K562 (cell line): ENCODE measurements at regions not wholly inside any gene's neighbourhood (a gene's known extent, or its start where the extent isn't known, plus 50 kb on each side); places are given as distances from the start of the nearest gene placed in this dataset.

Experiments used
- ATAC-seq: fragments of 200-7000 bp; cut with Tn5 transposase; 3 replicates; pipeline ENCODE4 v1.9.1; 2020; ENCODE audit warnings: moderate library complexity
- BruUV-seq: library from RNA; stranded (reverse); fragments of 400-500 nt; replicated peaks from 2 replicates; lab custom pipeline; 2021; lab: Mats Ljungman, UMichigan
- CTCF ChIA-PET: fragments of 300-600 bp; formaldehyde crosslinking; extraction: SDS; loops from one replicate; lab custom pipeline; 2021; ENCODE audit warnings: low intra/inter-chr PET ratio; lab: Yijun Ruan, JAX
- POLR2A ChIA-PET: fragments of 300-600, 350-650 bp; sonication (Branson Sonifier 250); formaldehyde crosslinking; extraction: SDS; loops from one replicate; lab custom pipeline; 2021; ENCODE audit warnings: antibody characterized with exemption, inconsistent platforms; lab: Yijun Ruan, JAX
- DNase-seq, 4 experiments: peaks; one replicate each; pipeline versions ENCODE4 v3.0.0 to v3.0.0-alpha.2; 2011 to 2018; ENCODE audit warnings: low spot score in 3 of 4, mixed read lengths in 3 of 4; ENCODE audit errors: extremely low read depth in 1 of 4
- FAIRE-seq: peaks from 2 replicates; lab custom pipeline; 2011; peaks lifted over from hg19 to GRCh38; lab: Jason Lieb, UNC
- H2AFZ ChIP-seq: 2 replicates; pipeline ENCODE4 v1.6.0; 2011; ENCODE audit warnings: low read depth, low read length, control low read depth, inconsistent platforms
- H3K27ac ChIP-seq: fragments of 200-600 bp; 3 replicates; pipeline ENCODE4 v1.8.0; 2011; ENCODE audit warnings: low read depth, mild to moderate bottlenecking, control low read depth, inconsistent platforms, low read length, moderate library complexity, mixed read lengths; ENCODE audit errors: extremely low read depth
- H3K27me3 ChIP-seq, 2 experiments: fragments of 300-600 bp in 1 of 2; 2 replicates in 1 of 2; 3 replicates in 1 of 2; pipeline versions ENCODE4 v1.6.0 to v1.8.0; 2011; ENCODE audit warnings: inconsistent platforms in 2 of 2, low read length in 2 of 2, mild to moderate bottlenecking in 1 of 2, mixed read lengths in 1 of 2, moderate library complexity in 1 of 2; ENCODE audit not compliant: control insufficient read depth in 2 of 2, insufficient read depth in 2 of 2
- H3K36me3 ChIP-seq: fragments of 300-600 bp; 3 replicates; pipeline ENCODE4 v1.8.0; 2011; ENCODE audit warnings: mild to moderate bottlenecking, low read length, inconsistent platforms; ENCODE audit not compliant: control insufficient read depth, insufficient read depth
- H3K4me1 ChIP-seq, 2 experiments: fragments of 200-600 bp in 1 of 2; replicated peaks in 1 of 2; 2 replicates in 1 of 2; 3 replicates in 1 of 2; pipeline versions ENCODE4 v1.5.1 to v1.8.0; 2011; ENCODE audit warnings: inconsistent platforms in 2 of 2, low read length in 2 of 2, mild to moderate bottlenecking in 1 of 2, mixed read lengths in 1 of 2, moderate library complexity in 1 of 2; ENCODE audit not compliant: control insufficient read depth in 2 of 2, insufficient read depth in 2 of 2
- H3K4me2 ChIP-seq: 2 replicates; pipeline ENCODE4 v1.6.1; 2011; ENCODE audit warnings: low read length, control low read depth, inconsistent platforms, mixed read lengths; ENCODE audit not compliant: insufficient read depth
- H3K4me3 ChIP-seq: fragments of 200-600 bp; sonication (generic), shearing (Covaris generic); 2 replicates; pipeline ENCODE4 v1.5.1; 2016; ENCODE audit warnings: control low read depth, inconsistent platforms
- H3K79me2 ChIP-seq: fragments of 200-600 bp; 3 replicates; pipeline ENCODE4 v1.8.0; 2011; ENCODE audit warnings: low read length, inconsistent platforms; ENCODE audit not compliant: control insufficient read depth, insufficient read depth
- H3K9ac ChIP-seq, 2 experiments: 2 replicates each; pipeline versions ENCODE4 v1.6.0 to v1.6.1; 2011; ENCODE audit warnings: low read depth in 2 of 2, low read length in 2 of 2, control low read depth in 1 of 2, inconsistent platforms in 1 of 2, mild to moderate bottlenecking in 1 of 2, mixed read lengths in 1 of 2; ENCODE audit not compliant: insufficient read depth in 1 of 2
- H3K9me1 ChIP-seq: one replicate; pipeline ENCODE4 v1.6.0; 2011; ENCODE audit warnings: inconsistent platforms, mild to moderate bottlenecking, low read length, moderate library complexity; ENCODE audit not compliant: control insufficient read depth, insufficient read depth
- H3K9me3 ChIP-seq: replicated peaks from 2 replicates; pipeline ENCODE4 v1.5.1; 2011; ENCODE audit warnings: low read depth, low read length, inconsistent platforms; ENCODE audit not compliant: control insufficient read depth, insufficient read depth
- H4K20me1 ChIP-seq: replicated peaks from 2 replicates; pipeline ENCODE4 v1.6.1; 2011; ENCODE audit warnings: low read length, inconsistent platforms, mixed read lengths; ENCODE audit not compliant: control insufficient read depth, insufficient read depth
- CREB3 ChIP-seq: fragments of 450-650 bp; conservative IDR thresholded peaks from 2 replicates; pipeline ENCODE4 v1.6.1; 2016; ENCODE audit warnings: missing genetic modification characterization, low read depth, mild to moderate bottlenecking, missing compliant biosample characterization, moderate library complexity
- CREB5 ChIP-seq: fragments of 250-450 bp; sonication (Bioruptor Pico); IDR thresholded peaks from 2 replicates; pipeline ENCODE4 v1.5.0; 2020; ENCODE audit warnings: mild to moderate bottlenecking
- FOXJ2 ChIP-seq: fragments of 200-800 bp; sonication (Bioruptor generic); IDR thresholded peaks from 2 replicates; pipeline ENCODE4 v1.6.1; 2016; ENCODE audit warnings: missing genetic modification characterization, missing compliant biosample characterization
- HNRNPLL ChIP-seq: fragments of 200-400 bp; formaldehyde crosslinking; IDR thresholded peaks from 2 replicates; pipeline ENCODE4 v1.6.1; 2017; ENCODE audit warnings: low read length, low read depth, mild to moderate bottlenecking; ENCODE audit not compliant: poor library complexity, severe bottlenecking
- NR4A1 ChIP-seq, 2 experiments: fragments of 250-450 bp in 1 of 2; fragments of 450-650 bp in 1 of 2; sonication (Bioruptor Pico) in 1 of 2; IDR thresholded peaks; 2 replicates each; pipeline versions ENCODE4 v1.4.0 to v1.6.1; 2016 to 2020; ENCODE audit warnings: mild to moderate bottlenecking in 2 of 2, missing compliant biosample characterization in 1 of 2, missing genetic modification characterization in 1 of 2, moderate library complexity in 1 of 2
- RBM17 ChIP-seq: fragments of 200-400 bp; formaldehyde crosslinking; IDR thresholded peaks from 2 replicates; pipeline ENCODE4 v1.6.1; 2017; ENCODE audit warnings: low read depth, mild to moderate bottlenecking, low read length, borderline replicate concordance
- TEAD4 ChIP-seq, 2 experiments: sonication (generic) in 1 of 2; formaldehyde crosslinking in 1 of 2; IDR thresholded peaks; 2 replicates each; pipeline versions ENCODE4 v1.6.1 to v1.8.0; 2012 to 2022; ENCODE audit warnings: borderline replicate concordance in 1 of 2, inconsistent platforms in 1 of 2, low read length in 1 of 2, mild to moderate bottlenecking in 1 of 2, missing genetic modification reagents in 1 of 2
- WGBS: fragments of 100-300 bp; shearing (Covaris generic); methylation state at CpG from one replicate; pipeline ENCODE4 v1.1.6; 2016; ENCODE audit warnings: low coverage, mixed read lengths; ENCODE audit not compliant: insufficient coverage; ENCODE audit errors: missing lambda C conversion rate; 5-methylcytosine and 5-hydroxymethylcytosine counted together
- in situ Hi-C: fragments of 300-500 bp; cut with MboI; formaldehyde crosslinking; loops from 4 replicates; pipeline ENCODE4 v1.15.0; 2018; ENCODE audit warnings: inconsistent platforms, mixed read lengths
- intact Hi-C: fragments of 100-400 bp; cut with micrococcal nuclease; formaldehyde crosslinking; loops from 2 replicates; pipeline ENCODE4 v1.14.2; 2022
- TF ChIP-seq, protein P1 (sequence below): fragments of 250-450 bp; sonication (Bioruptor Pico); IDR thresholded peaks from 2 replicates; pipeline ENCODE4 v1.4.0; 2020; ENCODE audit warnings: mild to moderate bottlenecking, moderate library complexity

DNA sequence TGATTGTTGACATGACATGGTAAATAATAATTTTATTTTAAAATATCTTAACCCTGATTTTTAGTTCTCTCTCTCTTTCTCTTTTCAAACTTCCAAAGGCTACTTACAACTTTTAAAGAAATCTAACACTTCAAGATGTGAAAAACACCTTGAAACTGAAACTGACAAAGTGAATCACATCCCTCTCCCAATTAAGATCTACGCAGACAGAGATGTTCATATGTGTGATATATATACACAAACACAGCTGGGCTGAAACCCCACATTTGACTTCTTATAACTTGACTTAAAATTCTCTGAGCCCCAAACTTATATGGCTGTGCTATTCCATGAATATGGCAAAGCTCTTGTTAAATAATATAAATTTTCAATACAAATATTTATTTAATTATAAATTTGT, 261.2 kb upstream of the PTPRD start (continued):
- no peak for TF ChIP-seq CREB5 (CRISPR knock-in tag)
- TF ChIP-seq NR4A1 (CRISPR knock-in tag; IDR thresholded peaks at IDR 0.05): no peak
- TF ChIP-seq NR4A1 (tag; IDR thresholded peaks at IDR 0.05): no peak
- TF ChIP-seq, protein P1, sequence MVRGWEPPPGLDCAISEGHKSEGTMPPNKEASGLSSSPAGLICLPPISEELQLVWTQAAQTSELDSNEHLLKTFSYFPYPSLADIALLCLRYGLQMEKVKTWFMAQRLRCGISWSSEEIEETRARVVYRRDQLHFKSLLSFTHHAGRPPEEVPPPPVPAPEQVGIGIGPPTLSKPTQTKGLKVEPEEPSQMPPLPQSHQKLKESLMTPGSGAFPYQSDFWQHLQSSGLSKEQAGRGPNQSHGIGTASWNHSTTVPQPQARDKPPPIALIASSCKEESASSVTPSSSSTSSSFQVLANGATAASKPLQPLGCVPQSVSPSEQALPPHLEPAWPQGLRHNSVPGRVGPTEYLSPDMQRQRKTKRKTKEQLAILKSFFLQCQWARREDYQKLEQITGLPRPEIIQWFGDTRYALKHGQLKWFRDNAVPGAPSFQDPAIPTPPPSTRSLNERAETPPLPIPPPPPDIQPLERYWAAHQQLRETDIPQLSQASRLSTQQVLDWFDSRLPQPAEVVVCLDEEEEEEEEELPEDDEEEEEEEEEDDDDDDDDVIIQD (CRISPR knock-in tag): no peak
- TF ChIP-seq FOXJ2: no peak

DNA sequence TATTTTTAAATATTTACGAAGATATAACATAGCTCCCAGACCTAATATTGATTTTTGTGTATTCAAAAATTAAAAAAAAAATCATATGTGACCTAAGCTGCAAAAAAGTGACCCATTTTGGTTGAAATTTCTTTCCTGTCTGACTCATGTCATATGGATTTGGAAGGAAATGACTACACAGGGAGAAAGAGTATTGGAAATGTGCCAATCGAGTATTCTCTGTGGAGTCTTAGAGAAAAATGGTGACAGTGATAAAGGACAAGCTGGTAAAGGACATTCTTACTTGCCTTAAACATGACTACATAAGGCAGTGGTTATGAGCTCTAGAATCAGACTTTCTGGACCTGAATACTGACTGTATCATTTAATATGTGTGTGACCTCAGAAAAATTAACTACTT, 262.9 kb upstream of the PTPRD start:
- intact Hi-C loops: no loop called here
- no peaks in the 10 kb centered on the region for H3K79me2 ChIP-seq
- no peak overlapping the region for H2AFZ ChIP-seq
- no peaks in the 10 kb centered on the region for H3K4me1 ChIP-seq
- no peak overlapping the region for H3K9ac ChIP-seq
- H3K4me2 ChIP-seq: no peak overlapping the region
- CTCF ChIA-PET: no interaction called here
- WGBS: 0% methylated on average over 2 of the region's 2 CpGs
- DNase-seq (no peak), ATAC-seq (no peak), FAIRE-seq (no peak)
- H3K9me3 ChIP-seq: no peaks in the 10 kb centered on the region
- in situ Hi-C loops: no loop called here
- no peaks in the 10 kb centered on the region for H3K36me3 ChIP-seq
- BruUV-seq: no TSS peak
- no peaks in the 10 kb centered on the region for H4K20me1 ChIP-seq
- POLR2A ChIA-PET: no interaction called here
- H3K9me1 ChIP-seq: no peaks in the 10 kb centered on the region
- H3K27me3 ChIP-seq: no peaks in the 10 kb centered on the region
- no peak overlapping the region for H3K27ac ChIP-seq
- H3K4me3 ChIP-seq: no peak overlapping the region
- TF ChIP-seq TEAD4 (IDR thresholded peaks at IDR 0.05; ENCODE audit: low read length): no peak
- TF ChIP-seq TEAD4 (CRISPR knock-in tag; IDR thresholded peaks at IDR 0.05; ENCODE audit: borderline replicate concordance): no peak
- no peak for TF ChIP-seq HNRNPLL
- TF ChIP-seq RBM17: no peak
- TF ChIP-seq CREB3 (tag): no peak
